NCI-H2029 treated with DMSO at 0.1 percent for 48 hours (cell line): ENCODE measurements at regions not wholly inside any gene's neighbourhood (a gene's known extent, or its start where the extent isn't known, plus 50 kb on each side); places are given as distances from the start of the nearest gene placed in this dataset.
"Not testable (repeated sequence)": the region's sequence is repeated elsewhere in the genome, so short reads cannot be mapped to it uniquely, and the experiment has no call there.

ENCODE experiments used
- DNase-seq: peaks from one replicate; lab custom pipeline; 2025; lab: John Stamatoyannopoulos, UW

DNA sequence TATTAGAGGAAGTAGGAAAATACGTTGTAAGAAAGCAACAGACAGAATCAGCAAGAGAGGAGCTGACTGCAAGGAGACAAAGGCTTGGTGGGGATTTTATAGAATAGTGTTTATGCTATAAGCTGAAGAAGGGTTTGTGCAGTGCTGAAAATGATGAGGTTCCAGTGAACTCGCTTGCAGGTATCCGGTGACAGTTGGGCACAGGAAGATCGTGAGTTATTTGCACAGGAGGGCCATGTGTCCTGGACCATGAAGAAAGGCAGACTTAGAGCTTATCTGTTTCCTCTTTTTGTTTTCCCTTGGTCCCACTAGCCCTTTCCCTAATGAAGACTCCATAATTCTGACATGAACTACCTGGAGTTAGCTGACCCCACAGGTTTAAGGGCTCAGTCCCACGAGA, 61.4 kb downstream of the NXNL2 start:
- no peak for DNase-seq

GRCh38 chr9:88604836-88605511, 70.0 kb downstream of the NXNL2 start:
- no peak for DNase-seq

DNA sequence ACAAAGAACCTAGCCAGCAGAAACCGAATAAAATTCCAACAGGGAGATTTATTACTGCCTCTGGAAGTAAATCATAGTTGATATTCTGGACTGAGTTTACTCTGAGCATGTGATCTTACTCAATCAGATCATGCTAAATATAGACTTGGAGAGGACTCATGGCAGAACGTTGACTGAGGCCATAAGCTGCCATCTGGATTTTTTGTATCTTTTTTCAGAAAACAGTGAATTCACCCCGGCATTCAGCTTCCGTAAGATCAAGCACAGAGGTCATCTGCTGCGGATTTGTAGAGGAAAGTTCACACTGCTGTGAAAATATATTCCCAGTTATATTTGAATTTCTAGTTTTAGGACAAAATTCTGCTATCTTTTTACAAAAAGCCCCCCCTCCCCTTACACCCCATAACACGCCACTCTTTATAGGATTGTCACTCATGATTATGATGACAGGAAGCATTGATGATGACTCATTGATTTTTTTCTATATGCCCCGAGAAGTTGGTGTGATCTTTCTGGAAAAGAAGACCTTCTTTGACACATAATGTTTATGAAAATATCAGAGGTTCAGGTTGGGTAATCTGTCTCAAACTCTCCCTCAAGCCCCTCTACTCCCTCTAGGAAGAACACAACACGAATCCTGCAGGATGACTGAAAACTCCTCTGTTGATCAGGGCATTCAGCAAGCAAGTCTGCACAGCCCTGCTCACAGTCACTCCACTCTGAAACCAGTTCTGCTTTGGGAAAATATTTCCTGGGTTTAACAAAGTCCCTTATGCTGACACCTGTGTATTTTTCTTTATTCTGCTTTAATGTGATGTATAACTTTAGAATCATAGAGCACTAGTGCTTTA, 70.8 kb downstream of the NXNL2 start:
- no peak for DNase-seq

DNA sequence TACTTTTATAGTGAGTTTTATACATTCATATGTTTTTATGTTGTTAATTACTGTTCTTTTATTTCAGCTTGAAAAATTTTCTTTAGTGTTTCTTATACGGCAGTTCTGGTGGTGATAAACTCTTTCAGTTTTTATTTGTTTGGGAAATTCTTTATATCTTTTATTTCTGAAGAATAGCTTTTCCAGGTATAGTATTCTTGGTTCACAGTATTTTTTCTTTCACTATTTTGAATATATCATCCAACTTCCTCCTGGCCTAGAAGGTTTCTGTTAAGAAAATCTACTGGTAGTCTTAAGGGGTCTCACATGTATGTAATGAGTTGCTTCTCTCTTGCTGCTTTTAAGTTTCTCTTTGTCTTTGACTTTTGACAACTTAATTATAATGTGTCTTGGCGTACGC, 79.4 kb downstream of the NXNL2 start:
- DNase-seq: no peak

- no peak for DNase-seq
Observed at GRCh38 chr9:88623698-88624097, 88.7 kb downstream of the NXNL2 start.

DNA sequence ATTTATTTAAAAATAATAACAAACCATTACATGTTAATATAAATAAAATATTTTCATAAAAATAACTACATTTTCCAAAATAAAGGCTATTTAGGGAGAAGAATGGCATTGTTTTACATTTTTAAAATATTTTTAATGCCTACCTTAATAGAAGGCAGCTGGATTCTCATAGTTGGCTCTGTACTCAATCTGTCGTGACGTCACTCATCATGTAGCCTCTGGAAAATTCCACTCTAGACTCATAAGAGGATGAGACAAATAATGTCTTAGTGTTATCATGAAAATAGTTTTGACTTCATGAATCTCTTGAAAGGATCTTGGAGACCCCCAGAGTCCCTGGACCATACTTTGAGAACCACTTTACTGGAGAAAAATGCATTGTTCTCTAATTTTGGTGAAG, 93.1 kb downstream of the NXNL2 start:
- no peak for DNase-seq

- DNase-seq: no peak
Observed at GRCh38 chr9:88628811-88629210, 93.8 kb downstream of the NXNL2 start.

DNA sequence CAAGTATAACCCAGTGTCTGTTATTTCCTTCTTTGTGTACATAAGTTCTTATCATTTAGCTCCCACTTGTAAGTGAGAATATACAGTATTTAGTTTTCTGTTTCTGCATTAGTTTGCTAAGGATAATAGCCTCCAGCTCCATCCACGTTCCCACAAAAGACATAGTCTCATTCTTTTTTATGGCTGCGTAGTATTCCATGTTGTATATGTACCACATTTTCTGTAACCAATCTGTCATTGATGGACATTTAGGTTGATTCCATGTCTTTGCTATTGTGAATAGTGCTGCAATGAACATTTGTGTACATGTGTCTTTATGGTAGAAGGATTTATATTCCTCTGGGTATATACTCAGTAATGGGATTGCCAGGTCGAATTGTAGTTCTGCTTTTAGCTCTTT, 95.6 kb downstream of the NXNL2 start:
- DNase-seq: not testable (repeated sequence)

DNA sequence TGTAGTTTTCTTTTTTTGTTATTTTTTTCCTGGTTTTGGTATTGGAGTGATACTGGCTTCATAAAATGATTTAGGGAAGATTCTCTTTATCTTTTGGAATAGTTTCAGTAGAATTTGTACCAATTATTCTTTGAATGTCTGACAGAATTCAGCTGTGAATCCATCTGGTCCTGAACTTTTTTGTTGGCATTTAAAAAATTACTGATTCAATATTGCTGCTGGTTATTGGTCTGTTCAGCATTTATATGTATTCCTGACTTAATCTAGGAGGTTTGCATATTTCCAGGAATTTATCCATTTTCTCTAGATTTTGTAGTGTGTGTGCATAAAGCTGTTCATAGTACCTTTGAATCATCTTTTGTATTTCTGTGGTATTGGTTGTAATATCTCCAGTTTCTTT, 100.2 kb downstream of the NXNL2 start:
- DNase-seq: no peak

DNA sequence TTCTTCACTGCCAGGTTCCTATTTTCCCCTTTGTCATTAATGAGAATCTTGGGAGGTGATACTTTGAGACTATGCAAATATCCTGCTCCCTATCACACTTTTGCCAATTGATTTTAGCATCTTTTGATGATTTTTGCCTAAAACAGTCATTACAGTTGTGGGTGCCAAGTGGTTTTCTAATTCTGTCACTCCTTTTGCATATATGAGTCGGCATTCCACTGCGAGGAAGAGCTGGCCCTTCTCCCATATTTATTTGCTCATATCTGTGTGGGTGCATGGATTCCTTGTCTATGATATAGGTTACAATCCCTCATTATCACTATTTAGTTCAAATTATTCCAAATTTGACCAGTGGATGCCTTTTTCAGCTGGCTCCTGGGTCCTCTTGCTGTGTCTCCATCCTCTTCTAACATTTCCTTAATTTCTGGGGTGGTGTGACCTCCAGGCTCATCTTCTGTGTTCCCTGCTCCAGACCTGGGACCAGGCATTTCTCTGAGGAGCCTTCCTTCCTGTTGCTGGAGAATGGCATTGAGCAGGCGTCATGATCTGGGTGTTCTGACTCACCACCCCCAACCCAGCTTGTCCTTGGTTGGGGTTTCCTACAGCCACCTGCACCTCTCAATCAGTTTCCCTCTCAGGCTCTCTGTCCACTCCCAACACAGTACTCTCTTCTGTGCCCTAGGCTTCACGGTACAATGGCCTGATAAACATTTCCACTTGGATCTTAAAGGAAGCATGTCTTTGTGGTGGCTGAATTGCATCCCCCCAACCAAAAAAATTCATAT, 106.7 kb downstream of the NXNL2 start:
- DNase-seq: no peak

DNA sequence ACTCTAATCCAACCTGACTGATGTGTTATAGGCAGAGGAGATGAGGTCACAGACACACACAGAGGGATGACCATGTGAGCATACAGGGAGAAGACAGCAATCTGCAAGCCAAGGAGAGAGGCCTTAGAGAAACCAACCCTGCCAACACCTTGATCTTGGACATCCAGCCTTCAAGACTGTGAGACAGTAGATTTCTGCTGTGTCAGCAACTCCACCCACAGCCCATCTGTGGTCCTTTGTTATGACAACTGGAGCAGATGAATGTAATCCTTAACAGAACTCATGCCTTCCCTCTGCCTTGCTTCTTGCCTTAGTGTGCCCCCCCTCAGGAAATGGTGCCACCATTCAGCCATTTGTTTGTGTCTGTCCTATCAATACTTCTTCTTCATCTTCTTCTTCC, 107.4 kb downstream of the NXNL2 start:
- DNase-seq: no peak

DNA sequence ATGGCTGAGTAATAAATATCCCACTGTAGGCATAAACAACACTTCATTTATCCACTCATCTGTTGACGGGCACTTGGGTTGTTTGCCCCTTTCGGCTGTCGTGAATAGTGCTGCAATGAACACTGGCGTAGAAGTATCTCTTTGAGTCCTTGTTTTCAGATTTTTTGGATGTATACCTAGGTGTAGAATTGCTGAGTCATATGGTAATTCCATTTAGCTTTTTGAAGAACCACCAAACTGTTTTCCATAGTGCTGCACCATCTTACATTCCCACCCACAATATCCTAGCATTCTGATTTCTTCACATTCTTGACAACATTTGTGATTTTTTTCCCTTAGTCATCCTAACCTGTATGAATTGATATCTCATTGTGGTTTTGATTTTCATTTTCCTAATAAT, 109.0 kb downstream of the NXNL2 start:
- DNase-seq: no peak

DNA sequence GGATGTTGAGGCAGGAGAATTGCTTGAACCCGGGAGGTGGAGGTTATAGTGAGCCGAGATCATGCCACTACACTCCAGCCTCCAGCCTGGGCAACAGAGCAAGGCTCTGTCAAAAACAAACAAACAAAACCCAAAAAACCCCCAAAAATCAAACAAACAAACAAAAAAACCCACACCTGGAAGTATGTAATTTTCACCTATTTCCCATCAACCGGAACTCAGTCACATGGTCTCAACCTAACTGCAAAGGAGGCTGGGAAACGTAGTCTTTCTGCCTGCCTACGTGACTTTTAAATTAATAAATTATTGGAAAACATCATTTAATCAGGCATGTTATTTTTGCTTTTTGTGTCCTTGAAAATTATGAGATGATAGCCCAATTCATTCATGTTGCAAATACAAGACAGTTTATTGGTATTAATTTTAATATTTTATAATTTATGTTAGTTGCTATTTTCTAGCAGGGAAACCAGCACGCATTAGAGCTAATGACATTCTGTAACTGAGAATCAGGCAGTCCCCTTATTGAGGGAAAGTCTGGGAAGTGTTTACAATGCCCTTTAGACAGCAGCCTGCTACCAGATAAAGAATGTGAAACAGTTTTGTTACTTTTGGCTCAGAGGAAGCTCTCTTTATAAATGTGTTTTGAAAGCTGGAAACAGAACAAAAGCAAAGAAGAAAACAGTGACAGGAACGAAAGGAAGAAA, 110.3 kb downstream of the NXNL2 start:
- DNase-seq: no peak

- DNase-seq: no peak
Observed at GRCh38 chr9:88645879-88646199, 110.9 kb downstream of the NXNL2 start.

GRCh38 chr9:88646539-88647300, 111.7 kb downstream of the NXNL2 start:
- no peak for DNase-seq

DNA sequence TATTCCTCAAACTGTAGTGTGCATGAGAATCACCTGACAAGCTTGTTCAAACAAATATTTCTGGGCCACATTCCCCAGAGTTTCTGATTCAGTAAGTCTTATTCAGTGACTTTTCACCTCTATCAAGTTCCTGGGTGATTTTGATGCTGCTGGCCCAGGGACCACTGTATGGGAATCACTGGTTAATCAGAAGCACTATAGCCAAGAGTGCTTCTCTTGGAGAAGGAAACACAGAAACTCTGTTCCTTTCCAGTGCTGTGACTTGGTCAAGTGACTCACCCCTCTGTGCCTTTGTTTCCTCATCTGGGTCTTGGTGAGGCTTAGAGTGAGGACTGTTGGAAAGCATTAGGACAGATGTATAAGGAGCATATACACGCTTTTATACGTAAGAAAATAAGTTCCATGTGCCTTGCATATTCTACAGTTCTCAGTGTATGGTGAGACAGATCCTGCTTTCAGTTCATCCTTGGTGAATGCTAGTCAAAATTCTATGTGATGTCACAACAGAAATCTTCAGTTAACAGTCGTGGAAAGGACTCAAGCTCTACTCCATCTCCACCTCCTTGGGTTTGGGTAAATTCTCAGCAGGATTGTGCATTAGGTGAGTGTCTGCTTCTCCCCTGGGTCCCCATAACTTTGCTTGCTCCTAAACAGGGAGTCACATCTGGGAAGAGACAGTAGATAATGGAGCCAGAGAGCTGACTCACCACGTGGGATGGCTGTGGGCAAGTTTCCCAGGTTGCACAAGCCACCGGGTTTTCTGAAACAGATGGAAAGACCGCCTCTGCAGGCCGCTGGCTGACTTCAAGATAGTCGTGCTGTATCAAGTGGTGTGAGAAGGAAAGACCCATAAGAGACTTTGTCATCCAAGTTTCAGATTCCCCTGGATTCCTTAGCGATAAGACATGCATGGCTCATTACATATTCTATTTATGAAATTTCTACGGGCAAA, 117.0 kb downstream of the NXNL2 start:
- no peak for DNase-seq

DNA sequence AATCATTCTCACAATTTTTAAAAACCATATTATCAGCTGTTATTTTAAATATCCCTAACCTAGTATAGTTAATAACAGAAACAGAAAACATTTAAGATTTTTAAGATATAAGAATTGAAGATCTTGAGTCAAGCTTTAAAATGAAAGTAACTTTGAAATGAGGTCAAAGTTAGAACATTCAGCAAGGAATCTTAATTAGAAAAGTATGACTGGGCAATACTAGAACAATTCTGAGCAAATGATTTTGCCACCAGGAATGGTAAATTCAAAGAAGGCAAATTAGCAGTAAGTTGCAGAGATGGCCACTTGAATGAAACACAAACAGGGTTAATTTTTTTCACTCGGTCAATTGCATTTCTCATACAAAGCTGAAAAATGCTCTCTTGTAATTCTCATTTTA, 117.9 kb downstream of the NXNL2 start:
- DNase-seq: no peak

- no peak for DNase-seq
Observed at GRCh38 chr9:88653406-88653805, 118.4 kb downstream of the NXNL2 start.

DNA sequence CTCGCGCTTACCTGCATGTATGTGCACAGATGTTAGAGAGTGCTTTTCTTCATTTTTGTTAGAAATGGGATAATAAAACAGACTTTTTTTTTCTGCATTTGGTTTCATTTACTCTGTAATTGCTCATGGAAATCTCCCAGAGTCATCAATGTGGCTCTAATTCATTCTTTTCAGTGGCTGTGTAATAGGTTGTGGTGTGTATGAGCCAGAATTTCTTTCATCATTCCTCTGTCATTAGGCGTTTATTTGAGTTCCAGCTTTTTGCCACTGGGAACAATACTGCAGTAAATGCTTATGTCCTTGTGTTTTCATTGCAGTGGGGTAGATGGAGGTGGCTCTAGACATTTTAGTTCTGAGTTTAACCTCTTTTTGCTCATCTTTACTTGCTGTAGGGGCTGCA, 118.9 kb downstream of the NXNL2 start:
- DNase-seq: no peak

GRCh38 chr9:88657893-88658292, 122.9 kb downstream of the NXNL2 start:
- no peak for DNase-seq
